ENCODE measurements at regions not wholly inside any gene's neighbourhood (a gene's known extent, or its start where the extent isn't known, plus 50 kb on each side); places are given as distances from the start of the nearest gene placed in this dataset.

DNA sequence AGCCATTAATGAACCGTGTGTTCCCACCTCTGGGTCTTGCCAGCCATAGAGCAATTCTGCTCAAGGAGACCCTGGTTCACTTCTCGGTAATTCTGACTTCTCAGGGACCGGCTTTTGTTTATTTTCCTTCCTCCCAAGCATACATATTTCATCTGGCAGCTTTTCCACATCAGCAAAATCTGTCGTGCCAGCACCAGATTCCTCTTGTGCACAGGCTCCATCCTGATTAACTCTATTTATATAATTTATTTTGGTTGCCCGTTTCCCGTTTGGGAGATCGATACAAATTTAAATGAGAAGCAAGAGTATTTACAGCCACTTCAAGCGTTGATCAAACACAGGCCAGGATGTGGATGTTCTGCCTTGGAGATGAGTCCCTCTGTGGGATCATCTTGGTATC, 161.9 kb upstream of the XYLT1 start:
- no peak for DNase-seq

DNA sequence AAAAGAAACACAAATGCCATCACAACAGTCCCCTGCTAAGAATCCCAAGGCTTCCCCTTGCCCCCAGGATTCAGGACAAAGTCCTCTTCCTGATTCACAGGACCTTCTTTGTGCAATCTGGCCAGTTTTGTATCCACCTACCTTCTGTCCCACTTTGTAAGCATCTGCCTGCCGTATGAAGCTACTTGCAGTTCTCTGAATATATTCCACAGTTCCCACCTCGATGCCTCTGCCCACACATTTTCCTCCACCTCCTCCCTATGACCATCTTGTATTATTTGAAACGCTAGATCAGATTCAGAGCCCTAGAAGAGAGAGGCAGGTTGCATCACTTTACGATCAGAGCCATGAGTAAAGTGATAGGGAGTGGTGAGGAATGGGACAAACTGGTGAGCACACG, 159.2 kb upstream of the XYLT1 start:
- no peak for DNase-seq

DNA sequence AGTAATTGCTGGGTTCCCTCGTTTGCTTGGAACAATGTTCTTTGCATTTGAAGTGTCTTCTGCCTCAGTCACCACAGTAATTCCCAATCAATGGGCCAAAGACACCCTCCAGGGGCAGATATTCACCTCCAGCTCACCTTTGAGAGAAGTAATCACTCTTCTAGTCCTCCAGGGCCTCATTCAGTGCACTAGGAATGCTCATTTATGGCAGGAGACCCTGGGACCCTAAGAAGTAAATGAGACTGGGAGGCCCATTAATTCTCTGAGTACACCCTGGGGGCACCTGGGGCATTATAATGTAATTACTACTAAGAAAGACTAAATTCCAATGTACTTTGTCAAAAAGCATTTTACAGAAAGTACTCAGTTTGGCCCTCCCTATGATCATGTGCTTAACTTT, 158.2 kb upstream of the XYLT1 start:
- no peak for DNase-seq

DNA sequence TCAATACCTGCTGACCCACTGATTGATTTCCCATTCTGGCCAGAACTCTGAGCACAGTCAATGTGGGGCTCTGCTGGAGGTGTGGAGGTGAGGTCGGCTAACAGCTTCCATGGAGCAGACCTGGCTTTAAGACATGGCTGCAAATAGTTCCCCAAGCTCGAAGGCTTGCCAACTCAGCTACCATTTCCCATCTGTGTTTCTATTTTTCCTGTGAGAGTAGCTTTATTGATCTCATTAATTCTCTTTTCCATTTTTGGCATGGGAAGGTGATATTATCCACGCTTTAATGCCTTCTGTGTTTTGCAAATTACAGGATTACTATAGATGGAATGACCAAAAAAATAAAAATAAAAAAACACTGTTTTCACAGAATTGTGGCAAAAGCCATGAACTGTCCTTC, 151.6 kb upstream of the XYLT1 start:
- no peak for DNase-seq

DNA sequence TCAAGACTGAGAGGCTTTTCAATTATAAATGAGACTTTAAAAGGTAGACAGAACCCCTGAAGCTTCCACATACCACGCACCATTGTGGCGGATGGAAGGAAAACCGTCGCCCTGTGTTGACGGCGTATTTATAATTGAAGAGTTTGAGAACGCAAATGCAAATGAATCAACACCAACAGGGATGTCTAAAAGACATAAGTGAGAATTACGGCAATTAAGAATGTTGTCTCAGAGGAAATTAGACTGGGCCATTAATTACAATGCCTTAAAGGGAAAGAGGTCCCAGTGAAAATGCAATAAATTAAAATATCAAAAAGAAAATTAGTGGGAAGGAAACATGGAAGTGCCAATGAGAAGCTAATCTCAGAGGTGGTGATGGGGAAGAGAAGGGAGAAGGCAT, 148.5 kb upstream of the XYLT1 start:
- DNase-seq = no peak

DNA sequence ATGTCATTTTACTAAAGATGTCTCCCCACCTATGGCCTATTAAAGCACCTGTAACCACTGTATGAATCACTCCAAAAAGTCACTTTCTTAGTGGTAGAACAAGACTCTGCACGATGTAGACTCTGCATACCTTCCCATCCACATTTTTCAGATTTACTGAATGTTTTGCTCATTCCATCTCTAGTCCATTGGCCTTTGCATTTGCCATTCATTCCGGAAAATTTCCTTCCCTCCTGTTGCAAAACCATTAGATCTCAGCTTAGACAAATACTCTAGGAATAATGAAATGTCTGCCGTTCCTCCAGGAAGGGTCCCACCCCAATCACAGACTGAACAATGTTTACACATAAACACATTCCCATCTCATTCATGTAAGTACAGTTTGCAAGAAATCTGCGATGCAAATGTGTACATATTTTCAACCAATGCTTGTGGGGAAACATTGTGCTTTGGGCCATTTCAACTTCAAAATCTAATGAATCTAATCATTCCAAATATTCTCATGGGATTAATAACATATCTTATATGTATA, 146.3 kb upstream of the XYLT1 start:
- DNase-seq = no peak

DNA sequence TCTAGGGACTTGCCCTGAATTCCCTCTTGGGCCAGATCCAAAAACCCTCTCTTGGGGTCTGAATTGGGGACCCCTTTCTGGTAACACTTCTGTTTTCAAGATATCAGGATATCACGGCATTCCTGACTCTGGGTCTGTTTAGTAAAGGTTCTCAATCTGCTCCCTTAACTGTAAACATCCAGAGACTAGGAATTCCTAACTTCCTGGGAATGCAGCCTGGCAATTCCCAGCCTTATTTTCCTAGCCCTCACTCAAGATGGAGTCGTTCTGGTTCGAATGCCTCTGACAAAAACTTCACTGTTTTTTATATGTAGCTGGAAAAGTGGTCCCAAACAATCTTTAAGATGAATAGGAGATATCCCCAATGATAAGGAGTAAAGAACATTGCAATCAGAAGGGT, 141.6 kb upstream of the XYLT1 start:
- DNase-seq = no peak

DNA sequence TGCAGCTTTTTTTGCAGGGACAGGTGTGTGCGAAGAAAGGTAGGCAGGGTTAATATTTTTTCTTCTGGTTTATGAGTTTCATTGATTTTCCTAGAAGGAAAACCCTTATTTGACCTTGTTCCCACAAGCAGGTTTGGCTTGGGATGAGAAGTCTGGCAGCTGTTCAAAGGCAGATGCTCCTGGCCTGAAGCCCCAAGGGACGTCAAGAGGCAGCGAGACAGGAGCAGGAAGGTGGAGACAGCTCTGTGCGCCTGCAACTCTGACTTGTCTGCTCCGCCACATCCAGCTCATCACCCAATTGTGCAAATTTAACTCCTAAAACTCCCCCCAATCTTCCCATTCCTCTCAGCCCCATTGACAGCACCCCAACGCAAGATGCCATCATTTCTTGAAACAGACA, 136.8 kb upstream of the XYLT1 start:
- no peak for DNase-seq

DNA sequence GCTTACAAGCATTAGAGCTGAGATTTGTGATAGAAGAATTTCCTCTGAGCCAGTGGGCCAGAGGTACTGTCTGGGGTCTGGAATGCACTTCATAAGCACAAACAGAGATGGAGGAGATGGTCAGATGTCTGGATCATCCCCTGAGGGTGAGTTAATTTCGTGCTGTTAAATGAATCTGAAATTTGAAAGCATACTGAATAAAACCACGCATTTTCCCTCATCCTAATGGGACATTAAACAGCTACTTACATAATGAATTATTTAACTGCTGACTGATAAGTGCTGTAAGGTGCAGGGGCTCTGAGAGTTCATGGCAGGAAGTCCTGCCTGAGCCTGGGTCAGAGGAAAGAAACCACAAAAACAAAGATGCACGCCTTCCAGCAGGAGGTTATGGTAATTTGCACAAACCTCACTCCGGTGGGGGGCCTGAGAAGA, 136.3 kb upstream of the XYLT1 start:
- no peak for DNase-seq

DNA sequence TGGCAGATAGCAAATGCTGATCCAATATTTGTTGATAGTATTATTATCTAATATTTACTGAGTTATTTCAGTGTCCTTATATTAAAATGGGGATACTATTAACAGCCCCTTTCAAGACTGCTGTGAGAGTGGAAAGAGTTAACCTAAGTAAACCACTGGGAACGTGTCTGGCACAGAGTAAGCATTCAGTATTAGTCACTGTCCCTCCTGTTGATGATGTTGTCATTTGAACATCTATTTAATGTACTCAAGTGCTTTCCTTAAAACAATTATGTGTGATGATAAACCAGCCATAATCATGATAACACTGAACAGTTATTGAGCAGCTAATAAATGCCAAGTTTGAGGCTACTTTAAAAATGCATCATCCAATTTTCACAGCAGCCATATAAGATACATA, 135.7 kb upstream of the XYLT1 start:
- no peak for DNase-seq

DNA sequence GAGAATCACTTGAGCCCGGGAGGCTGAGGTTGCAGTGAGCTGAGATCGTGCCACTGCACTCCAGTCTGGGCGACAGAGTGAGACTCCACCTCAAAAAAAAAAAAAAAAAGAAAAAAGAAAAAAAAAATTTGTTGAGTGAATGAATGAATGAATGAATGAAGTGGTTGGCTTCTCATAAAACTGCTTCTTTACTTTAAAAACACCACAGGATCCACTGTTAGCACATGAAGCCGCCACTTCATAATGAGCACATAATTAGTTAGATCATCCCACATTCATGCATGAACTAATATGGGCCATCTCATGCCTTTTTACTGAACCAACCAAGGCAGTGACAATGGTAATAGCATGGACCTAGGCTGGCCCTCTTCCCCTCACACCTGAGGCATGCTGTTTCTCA, 135.0 kb upstream of the XYLT1 start:
- DNase-seq = no peak

DNA sequence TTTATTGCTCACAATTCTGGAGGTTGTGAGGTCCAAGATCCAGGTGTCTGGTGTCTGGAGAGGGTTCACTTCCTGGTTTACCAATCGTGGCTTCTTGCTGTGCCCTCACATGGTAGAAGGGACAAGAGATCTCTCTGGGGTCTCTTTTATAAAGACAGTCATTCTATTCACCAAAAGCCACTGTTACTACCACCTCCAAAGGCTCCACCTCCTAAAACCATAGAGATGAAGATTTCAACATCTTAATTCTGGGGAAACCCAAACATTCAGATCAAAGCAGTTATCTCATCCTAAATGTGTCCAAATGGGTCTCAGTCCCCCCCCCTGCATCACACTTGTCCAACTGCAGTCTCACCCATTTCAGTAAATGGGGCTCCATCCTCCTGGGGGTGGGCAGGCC, 132.9 kb upstream of the XYLT1 start:
- DNase-seq = no peak

DNA sequence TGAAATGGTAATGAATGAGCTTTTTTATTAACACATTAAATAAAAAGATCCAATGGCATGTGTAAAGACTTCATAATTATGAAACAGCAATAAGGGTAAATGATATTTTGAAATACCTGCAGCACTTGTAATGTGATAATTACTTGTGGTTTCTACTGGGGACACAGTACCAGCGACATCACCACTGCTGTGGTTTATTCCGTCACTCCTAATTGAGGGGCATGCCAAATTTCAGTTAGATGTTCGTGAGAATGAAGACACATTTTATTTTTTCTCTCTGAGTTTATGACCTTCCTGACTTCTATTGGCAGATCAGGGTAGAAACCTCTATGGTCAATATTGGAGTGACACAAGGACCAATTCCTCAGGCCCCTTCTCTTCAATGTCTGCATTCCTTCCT, 131.9 kb upstream of the XYLT1 start:
- no peak for DNase-seq

DNA sequence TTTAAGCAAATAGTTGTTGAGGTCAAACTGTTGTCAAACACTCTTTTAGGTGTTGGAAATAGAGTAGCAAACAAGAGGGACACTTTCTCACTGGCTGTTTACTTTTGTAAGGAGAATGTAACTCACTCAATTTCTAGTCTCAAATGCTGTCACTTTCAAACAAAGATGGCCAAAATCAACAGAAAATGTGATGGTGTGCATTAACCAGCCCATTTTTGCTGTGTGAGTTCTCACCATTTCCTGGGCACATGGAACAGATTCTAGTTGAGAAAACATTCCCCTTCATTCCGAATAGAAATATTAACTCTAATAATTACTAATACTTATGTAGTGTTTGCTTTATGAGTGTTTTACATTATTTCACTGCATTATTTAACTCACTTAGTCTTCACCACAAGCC, 128.2 kb upstream of the XYLT1 start:
- no peak for DNase-seq

DNA sequence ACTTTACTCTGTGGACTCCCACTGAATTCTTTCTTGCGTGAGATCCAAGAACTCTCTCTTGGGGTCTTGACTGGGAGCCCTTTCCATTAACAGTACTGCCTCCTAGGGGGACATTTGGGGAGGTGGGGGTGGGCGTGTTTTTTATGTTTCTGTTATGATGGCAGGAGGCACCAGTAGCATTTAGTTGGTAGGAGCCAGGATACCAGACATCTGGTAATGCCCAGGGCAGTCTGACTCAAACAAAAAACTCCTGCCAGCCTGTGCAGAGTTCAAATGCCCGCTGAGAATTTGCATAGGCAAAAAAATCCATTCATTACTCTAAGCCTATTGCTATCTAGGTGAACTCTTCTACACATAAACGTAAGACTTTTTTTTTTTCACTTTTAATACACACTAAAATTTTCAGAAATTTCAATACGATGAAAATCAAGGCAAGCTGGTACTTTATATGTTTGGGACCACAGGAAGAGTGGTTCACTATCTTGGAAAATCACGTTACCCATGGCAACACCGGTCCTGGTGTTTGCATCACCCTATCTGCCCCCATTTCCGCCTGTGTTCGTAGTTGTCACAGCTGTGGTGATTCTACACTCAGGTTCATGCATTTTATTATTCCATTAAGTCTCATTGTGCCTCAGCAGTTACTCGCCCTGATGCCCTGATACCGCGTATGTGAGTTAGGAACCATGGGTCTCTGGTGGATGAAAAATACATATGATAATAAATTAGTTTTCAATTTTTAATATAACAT, 121.1 kb upstream of the XYLT1 start:
- no peak for DNase-seq

DNA sequence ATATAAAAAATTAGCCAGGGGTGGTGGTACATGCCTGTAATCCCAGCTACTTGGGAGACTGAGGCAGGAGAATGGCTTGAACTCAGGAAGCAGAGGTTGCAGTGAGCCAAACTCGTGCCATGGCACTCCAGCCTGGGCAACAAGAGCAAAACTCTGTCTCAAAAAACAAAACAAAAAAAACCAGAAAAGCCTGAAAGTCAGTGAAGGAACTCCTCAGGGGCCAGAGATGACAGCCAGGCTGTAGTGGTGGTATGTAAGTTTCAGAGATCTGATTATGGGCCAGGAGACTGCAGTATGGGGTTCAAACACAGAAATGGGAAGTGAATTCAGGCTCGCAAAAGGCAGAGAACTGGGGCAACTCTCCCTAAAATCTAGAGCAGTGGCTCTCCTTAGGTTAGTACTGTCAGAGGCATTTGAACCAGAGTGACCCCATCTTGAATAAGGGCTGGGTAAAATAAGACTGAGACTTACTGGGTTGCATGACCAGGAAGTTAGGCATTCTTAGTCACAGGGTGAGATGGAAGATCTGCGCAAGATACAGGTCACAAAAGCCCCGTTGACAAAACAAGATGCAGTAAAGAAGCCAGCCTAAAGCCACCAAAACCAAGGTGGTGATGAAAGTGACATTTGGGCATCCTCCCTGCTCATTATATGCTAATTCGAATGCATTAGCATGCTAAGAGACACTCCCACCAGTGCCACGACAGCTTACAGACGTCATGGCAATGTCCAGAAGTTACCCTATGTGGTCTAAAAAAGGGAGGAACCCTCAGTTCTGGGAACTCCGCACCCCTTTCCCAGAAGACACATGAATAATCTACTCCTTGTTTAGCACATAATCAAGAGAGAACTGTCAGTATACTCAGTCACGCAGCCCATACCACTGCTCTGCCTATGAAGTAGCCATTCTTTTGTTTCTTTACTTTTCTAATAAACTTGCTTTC, 120.2 kb upstream of the XYLT1 start:
- DNase-seq = no peak

DNA sequence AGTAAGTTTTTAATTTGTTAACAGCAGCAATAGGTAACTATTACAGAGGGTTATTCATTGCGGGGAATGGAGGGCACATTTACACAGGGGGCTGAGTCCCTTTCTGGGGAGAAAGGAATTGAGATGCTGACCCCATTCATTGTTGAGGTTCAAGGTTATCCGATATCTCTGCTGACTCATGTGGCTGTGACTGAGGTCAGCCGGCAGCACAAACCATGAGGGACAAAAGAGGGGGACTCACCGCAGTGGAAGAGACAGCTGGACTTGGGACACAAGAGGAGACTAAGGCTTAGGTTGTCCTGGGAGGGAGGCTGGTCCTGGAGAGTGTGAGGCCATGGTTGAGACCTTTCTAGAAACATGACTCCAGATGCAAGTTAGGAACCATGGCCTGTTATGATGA, 119.1 kb upstream of the XYLT1 start:
- no peak for DNase-seq

DNA sequence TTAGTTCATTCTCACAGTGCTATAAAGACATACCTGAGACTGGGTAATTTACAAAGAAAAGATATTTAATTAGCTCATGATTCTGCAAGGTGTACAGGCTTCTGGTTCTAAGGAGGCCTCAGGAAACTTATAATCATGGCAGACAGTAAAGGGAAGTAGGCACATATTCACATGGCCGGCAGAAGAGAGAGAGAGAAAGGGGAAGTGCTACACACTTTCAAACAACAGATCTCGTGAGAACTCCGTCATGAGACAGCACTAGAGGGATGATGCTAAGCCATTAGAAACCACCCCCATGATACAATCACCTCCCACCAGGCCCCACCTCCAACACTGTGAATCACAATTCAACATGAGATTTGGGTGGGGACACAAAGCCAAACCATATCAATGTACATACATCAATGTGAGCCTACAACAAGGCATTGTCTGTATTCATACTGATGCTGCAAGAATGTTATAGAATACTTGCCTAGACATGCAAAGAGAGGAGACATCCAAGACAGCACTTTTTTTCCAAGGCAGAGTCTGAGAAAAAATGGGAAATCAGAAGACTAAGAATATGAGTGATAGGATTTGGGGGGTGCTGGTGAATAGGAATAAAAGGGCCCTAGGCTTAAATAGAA, 114.8 kb upstream of the XYLT1 start:
- no peak for DNase-seq

DNA sequence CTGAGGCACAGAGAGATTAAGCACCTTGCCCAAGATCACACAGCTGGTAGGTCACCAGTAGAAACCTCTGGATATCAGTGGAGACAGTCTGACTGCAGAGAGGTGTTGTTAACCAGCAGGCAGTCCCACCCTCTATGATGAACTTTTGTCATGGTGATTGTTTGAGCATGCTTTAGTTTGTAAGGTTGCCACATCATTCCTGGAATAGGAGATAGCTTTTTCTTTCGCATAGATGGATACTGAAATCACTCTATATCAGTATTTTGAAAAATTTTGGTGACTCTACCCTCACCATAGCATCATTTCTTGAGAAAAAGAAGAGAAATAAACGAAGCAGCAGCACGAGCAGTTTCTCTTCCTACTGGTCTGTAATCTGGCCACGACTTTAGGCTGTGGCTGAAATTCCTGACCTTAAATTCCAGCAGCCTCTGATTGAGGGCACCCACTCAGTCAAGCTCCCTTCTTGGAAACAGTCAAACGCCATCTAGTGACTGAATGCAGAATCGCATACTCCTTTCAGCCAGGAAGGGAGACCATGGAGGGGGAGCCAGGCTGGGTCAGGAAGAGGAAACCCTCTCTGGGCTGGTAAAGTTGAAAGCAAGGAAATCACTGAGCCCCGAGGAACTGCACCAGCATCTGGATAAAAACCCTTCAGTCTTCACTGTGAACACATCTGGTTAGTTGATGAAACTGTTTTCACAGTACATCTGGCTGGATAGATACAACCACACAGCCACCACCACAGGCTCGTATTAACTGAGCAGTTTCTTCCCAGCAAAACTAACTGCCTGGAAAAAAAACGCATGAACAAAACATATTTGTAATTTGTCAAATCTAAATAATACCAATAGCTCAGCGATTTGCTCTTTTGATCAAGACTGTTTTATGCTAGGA, 108.5 kb upstream of the XYLT1 start:
- no peak for DNase-seq

DNA sequence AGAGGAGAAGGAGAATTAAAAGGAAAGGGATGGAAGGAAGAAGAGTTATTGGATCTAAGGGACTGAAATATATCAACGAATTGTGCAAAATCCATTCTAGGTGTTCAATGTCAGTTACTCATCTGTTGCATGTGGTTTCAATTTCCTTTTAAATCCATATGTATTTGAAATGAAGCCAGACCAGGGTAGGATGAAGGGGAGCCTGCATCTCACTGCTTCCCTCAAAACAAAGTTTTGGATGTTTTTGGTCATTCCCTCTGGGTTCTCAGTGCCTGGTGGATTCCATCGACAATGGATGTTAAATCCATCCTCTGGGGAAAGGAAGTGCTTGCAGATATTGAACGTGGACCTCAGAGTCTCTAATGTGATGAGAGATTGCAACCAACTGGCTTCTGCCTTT, 103.5 kb upstream of the XYLT1 start:
- DNase-seq = no peak

DNA sequence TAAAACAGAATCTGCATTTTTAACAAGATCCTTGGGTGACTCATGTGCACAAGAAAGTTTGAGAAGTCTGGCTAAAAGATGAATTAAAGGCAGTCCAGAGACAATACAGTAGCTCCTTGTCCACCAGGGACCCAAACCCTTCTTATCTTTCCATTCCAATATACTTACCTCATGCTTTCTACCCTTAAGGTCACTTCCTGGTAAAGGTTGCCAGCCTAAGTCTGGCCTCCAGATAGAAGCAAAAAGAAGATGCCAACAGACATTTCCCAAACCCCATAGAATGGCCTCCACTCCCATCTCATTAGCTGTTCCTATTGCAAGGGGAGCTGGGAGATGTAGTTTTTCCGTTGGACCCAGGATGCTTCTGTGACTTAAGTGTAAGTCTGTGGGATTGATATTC, 101.4 kb upstream of the XYLT1 start:
- no peak for DNase-seq

DNA sequence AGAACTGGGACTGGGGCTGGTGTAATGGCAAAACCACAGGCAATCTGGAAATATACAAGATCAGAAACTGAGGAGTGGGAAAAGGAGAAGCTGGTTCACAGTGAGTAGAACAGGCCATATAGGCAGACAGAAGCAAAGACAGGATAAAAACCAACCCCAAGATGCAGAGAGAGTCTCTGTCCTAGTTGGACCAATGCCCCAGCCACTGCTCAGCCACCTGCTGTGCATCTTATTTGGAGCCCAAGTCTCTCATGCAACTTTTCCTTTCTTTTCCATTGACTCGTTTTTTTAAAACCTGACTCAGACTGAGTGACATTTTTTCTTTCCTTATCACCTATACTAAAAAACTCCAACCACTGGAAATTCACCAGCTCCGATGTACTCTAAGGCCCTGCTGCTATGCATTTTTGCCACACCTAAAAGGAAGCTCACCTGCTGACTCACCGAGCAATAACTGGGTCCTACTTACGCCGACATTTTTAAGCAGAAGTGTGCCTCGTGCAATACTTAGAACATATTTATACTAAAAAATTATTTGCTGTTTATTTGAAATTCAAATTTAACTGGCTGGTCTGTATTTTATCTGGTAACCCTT, 100.8 kb upstream of the XYLT1 start:
- DNase-seq = no peak

Data from DMS79 (cell line).